K562 (cell line): ENCODE measurements at regions not wholly inside any gene's neighbourhood (a gene's known extent, or its start where the extent isn't known, plus 50 kb on each side); places are given as distances from the start of the nearest gene placed in this dataset.

ENCODE experiments used
- POLR2AphosphoS5 ChIP-seq: IDR thresholded peaks from 2 replicates; pipeline ENCODE4 v1.6.1; 2011; ENCODE audit warnings: mild to moderate bottlenecking, low read depth, low read length, moderate library complexity; ENCODE audit not compliant: control insufficient read depth, insufficient read depth
- SMARCA5 ChIP-seq: fragments of 450-650 bp; IDR thresholded peaks from 2 replicates; pipeline ENCODE4 v1.6.1; 2016

- no peak for TF ChIP-seq SMARCA5
- TF ChIP-seq POLR2AphosphoS5: no peak
Observed at GRCh38 chr5:4537489-4537888, 602.6 kb upstream of the ADAMTS16 start.
